DMS79 (cell line): ENCODE measurements at regions not wholly inside any gene's neighbourhood (a gene's known extent, or its start where the extent isn't known, plus 50 kb on each side); places are given as distances from the start of the nearest gene placed in this dataset.

Source experiments
- DNase-seq: peaks from one replicate; lab custom pipeline; 2025; lab: John Stamatoyannopoulos, UW

DNA sequence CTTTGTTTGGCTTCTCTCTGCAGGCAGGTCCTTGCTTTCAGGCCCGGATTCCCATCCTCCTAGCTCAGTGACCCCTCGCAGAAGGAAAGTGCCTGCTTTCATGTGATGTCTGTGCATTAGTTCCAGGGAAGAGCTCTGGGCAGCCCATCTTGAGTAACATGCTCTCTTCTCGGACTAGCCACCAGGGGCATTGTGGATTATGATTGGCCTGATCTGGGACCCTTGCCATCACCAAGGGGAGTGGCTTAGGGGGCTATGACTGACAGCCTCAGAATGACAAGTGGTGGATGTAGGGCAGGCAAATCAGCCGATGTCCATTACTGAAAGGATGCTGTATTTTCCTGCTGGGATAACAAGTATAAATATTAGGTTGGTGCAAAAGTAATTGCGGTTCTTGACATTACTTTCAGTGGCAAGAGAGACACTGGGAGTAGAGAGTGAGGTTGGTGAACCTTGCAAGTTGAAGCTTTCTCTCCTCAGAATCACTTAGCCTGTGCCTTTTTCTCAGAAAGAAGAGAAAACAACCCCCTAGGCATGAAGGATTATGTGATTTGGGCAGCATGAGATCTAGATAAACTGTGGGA is 71.5 kb upstream of the MPHOSPH6 start:
- DNase-seq = no peak

DNA sequence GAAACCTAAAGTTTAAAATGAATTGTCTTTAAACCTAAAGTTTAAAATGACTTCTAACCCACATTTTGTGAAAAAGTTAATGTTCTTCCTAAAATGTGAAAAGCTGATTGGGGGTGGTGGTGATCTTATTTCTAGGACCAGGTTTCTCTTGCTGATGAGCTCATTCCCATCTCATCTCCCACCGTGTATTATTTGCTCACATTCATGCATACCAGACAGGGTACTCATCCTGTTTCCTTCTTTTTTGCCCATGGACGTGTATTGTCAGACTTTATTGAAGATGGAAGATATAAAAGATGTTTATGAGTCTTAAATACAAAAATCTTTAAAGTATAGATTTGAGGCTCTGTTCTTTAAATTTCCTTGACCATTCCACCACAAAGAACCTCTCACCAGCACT is 70.1 kb upstream of the MPHOSPH6 start:
- DNase-seq = no peak

DNA sequence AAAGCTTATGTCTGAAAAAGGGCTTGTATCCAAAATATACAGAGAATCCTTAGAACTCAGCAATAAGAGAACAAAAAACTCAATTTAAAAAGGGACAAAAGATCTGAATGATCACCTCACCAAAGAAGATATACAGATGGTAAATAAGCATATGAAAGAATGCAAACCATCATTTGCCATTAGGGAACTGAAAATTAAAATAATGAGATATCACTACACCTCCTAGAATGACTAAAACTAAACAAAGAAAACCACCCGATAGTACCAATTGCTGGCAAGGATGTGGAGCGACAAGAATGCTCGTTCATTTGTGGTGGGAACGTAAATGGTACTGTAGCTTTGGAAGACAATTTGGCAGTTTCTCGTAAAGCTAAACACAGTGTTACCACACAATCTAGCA is 66.9 kb upstream of the MPHOSPH6 start:
- no peak for DNase-seq

DNA sequence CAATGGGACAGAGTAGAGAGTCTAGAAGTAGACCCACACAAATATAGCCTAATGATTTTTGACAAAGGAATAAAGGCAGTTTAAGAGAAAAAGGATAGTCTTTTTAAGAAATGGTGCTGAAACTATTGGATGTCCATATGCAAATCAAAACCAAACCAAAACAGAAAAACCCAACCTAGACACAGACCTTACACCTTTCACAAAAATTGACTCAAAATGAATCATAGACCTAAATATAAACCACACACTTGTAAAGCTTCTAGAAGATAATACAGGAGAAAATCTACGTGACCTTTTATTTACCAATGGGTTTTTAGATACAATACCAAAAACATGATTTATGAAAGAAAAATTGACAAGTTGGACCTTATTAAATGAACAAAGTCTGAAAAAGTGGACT is 66.4 kb upstream of the MPHOSPH6 start:
- DNase-seq = no peak

DNA sequence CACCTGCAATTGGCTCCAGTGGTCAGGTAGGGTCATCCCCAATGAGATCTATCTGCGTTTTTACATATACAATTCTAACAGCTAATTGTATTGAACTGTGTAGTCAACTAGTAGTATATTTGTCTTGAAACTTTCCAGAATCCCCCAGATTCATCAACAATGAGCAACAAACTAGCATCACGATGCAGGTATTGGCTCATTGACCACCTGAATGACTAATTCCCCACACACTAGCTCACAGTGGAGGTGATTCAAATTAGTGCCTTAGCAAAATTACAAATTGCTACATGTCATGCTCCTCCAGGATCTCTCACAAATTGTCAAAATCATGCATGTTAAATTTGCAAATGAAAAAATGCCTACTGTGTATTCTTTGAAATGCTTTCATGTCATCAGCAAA is 62.8 kb upstream of the MPHOSPH6 start:
- DNase-seq = no peak

DNA sequence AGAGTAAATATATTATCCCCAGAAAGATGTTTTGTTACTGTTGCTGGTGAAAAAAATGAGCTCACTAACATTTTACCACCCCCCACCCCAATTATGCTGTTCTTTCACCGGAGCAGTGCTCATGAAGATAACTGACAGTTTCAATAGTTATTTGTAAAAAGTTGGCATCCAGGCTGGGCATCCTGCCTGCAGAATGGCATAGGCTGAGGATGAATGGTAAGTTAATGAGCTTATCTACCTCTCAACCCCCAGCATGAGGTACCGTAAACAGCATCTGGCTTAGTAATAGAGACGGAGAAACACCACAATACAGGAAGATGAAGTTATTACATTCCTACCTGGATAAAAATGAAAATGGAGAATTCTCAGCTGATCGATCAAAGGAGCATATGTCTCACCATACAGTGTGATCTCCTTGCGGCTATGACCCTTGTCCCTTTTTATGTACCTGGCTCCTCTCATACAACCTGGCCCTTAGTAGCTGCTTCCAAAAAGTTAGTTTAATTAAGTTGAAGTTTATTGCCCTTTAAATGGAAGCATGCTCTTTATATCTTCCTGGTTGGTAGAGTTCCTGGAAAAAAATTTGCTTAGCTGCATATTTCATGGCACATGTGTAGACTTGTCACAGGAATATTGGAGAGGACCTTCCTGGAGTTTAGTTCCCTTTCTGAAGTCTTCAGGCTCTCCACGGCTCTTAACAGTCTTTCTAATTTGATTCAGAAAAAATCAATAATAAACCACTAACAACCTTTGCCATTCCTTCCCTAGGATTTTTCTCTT is 61.2 kb upstream of the MPHOSPH6 start:
- DNase-seq = no peak

DNA sequence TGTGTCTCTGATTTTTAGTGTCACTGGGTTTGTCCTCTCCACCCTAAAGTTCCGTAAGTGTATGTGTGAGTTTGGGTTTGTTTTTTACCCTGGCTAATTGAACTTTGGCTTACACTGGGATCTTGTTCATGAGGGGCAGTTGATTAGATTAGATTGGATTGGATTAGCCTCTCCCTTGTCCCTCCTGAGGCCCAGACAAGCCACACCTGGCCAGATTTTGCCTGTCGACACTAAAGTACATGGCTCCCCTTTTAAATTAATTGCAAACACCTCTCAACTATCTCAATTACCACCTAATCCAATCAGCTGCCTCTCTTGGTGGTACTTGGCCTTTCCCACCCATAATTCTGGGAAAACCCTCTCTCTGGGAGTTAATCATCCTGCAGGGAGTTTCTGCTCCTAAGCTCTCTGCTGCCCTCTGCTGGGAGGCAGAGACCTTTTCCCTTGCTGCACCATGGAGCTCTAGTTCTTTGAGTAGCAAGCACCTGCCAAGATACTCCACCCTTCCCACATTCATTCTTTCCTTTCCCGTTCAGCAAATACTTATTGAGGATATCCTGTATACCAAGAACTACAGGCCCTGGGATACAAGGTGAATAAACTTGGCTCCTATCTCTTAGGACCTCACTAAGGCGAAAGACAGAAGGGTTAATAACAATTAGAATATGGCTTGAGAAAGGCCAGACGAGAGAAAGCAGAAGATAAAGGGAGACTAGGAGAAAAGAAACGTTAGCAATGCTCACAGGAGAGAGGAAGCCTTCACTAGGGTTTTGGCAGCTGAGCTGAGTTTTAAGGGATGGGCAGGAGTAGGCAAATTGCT is 60.0 kb upstream of the MPHOSPH6 start:
- peak; percentile 1 for DNase-seq

DNA sequence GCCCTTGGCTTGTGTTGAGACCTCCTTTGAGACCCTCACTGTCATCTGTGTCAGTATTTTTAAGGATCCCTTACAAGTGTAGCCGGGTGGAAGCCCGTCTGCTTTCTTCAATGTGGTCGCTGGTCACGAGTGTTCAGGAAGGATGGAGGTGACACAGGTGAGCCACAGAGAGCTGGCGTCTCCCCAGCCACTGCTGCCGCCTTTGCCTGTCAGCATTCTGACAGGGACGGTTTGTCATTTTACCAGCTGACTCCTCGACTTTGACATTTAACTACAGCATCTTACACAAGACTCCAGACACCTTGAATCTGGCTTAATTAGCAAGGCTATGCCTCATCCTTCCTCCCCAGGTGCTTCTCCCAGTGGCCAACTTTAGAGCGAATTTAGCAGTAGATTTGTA is 56.3 kb upstream of the MPHOSPH6 start:
- DNase-seq = no peak

DNA sequence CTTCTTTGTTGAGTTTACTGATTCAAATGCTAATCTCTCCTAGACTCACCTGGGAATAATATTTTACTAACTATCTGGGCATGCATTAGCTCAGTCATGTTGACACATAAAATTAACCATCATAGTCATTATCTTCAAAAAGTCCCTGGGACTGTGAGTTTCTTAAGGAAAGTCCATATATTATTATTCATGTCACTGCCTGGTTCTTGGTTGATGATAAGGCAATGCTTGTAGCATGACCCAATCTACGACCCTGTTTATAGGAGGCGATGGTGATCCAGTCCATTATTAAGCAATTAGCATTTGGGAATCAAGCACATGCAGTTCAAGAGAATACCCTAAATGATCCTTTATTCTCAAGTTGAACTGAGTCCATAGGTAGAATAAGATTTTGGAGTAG is 54.8 kb upstream of the MPHOSPH6 start:
- no peak for DNase-seq

DNA sequence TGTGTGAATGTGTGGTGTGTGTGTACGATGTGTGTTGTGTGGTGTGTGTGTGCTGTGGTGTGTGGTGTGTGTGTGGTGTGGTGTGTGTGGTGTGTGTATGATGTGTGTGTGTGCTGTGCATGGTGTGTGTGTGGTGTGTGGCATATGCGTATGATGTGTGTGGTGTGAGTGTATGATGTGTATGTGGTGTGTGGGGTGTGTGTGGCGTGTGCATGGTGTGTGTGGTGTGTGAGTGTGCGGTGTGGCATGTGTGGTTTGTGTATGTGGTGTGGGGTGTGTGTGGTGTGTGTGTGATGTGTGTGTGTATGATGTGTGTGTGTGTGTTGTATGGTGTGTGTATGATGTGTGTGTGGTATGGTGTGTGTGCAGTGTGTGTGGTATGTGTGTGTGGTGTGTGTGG is 50.5 kb upstream of the MPHOSPH6 start:
- no peak for DNase-seq
